C4-2B (cell line): ENCODE measurements at regions not wholly inside any gene's neighbourhood (a gene's known extent, or its start where the extent isn't known, plus 50 kb on each side); places are given as distances from the start of the nearest gene placed in this dataset.

Experiments
- H3K27ac ChIP-seq: fragments of 450-650 bp; 2 replicates; pipeline ENCODE4 v1.5.1; 2017
- ZFX ChIP-seq: fragments of 450-650 bp; IDR thresholded peaks from 2 replicates; pipeline ENCODE4 v1.6.1; 2017
- TF ChIP-seq, protein P1 (sequence below): fragments of 450-650 bp; conservative IDR thresholded peaks from 2 replicates; pipeline ENCODE4 v1.5.1; 2017; ENCODE audit warnings: mild to moderate bottlenecking

DNA sequence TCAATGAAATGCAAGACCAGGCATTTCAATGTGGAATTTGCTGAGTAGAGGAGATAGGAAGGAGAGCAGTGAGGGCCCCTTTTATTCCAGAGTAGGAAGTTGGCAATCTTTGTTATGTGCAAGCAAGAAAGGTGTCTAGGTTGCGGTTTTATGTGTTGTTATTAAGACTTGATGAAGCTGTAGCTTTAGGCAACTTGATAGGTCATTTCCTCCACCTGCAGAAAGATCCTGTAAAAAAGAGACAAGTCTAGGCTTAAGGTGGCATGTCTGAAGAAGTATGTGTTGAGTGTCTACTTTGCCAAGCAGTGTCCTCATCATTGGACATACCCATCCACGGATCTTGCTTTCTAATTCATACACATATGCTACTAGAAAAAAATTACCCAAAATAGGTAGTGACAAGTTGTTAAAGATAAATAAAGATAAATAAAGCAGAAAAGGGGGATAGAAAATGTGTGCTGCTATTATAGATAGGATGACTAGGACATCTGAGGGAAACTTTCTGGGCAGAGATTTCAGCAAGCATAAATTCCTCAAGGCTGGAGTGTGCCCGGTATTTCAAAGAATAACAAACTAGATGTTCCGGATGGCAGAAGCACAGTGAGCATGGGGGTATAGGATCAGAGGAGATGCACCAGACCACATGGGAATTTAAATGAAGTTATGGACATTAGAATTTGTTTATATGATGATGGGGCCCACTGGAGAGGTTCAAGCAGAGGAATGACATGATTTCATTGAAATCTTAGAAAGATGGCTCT is 335.0 kb downstream of the TGFB2 start:
- no peak overlapping the region for H3K27ac ChIP-seq
- TF ChIP-seq ZFX, result no peak
- TF ChIP-seq, protein P1, sequence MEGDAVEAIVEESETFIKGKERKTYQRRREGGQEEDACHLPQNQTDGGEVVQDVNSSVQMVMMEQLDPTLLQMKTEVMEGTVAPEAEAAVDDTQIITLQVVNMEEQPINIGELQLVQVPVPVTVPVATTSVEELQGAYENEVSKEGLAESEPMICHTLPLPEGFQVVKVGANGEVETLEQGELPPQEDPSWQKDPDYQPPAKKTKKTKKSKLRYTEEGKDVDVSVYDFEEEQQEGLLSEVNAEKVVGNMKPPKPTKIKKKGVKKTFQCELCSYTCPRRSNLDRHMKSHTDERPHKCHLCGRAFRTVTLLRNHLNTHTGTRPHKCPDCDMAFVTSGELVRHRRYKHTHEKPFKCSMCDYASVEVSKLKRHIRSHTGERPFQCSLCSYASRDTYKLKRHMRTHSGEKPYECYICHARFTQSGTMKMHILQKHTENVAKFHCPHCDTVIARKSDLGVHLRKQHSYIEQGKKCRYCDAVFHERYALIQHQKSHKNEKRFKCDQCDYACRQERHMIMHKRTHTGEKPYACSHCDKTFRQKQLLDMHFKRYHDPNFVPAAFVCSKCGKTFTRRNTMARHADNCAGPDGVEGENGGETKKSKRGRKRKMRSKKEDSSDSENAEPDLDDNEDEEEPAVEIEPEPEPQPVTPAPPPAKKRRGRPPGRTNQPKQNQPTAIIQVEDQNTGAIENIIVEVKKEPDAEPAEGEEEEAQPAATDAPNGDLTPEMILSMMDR, result no peak

DNA sequence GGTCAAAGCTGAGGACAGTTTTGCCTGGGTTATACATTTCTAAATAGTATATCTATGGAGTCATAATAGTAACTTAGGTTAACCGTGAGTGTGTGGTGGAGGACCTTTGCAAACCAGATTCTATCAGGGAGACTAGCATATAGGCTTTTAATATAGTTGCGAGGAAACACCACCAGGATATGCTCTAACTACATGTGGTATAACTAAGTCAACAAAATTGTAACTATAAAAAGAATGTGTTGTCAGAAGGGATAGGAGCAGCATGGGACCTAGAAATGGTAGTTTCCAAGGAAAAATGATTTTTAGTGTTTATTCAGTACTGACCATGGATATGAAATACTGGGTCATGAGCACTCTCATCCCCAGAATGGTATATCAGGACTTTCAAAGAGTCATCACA is 338.1 kb downstream of the TGFB2 start:
- TF ChIP-seq, protein P1, result peak; percentile 32
- no peak for TF ChIP-seq ZFX
- H3K27ac ChIP-seq, result no peak overlapping the region

DNA sequence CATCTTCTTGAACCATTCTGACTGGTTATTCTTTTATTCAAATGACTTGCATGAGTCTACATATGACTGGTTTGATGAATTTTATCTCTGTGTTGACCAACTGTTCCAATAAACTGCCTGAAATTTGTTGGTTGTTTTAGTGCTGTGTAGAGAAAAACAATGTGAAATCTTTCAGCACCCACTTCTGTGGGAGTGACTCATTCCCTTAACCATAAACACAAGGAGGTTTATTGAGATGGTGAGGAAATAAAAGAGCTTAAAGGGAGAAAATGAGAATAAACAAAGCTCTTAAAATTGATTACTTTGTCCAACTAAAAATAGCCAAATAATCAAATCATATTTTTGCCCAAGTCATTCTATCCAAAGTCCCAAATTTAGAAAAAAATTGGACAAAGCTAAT is 341.1 kb downstream of the TGFB2 start:
- TF ChIP-seq ZFX, result no peak
- TF ChIP-seq, protein P1, result no peak

DNA sequence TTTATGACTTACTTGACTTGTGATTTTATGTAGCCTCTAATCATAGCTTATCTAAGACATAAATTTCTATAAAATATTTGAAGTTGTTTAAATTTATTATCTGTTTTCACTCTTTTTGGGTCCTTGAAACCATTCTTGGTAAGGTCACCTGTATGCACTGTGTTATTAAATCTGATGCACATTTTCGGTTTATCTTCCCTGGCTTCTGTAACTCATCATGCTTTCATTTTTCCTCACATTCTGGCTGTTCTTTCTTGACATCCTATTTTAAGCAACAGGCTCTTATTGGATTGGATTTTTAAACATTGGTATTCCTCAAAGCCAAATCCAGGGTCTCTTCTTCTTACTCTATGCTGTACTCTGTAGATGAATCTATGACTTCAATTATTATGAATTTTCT is 341.6 kb downstream of the TGFB2 start:
- TF ChIP-seq, protein P1, result no peak
- no peak for TF ChIP-seq ZFX
- no peak overlapping the region for H3K27ac ChIP-seq

More for the DNA sequence above, 341.1 kb downstream of the TGFB2 start:
- no peak overlapping the region for H3K27ac ChIP-seq

DNA sequence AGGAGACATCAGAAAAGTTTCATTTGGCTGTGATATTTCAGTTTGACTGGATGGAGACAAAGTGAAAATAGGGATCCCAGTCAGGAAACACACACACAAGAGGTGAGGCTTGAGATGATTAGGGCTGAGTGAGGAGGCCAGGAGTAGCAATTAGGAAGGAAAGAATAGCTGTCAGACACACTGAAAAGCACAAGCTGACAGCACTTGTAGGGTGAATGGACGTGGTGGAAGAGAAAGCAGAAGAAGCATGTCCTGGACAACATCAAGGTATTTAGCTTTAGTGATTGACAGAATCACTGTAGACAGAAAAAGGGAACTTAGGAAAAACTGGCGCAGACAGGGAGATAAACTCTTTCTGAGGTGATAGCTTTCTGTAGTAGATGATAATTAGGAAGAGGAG is 347.7 kb downstream of the TGFB2 start:
- no peak overlapping the region for H3K27ac ChIP-seq
- TF ChIP-seq ZFX, result no peak
- TF ChIP-seq, protein P1, result no peak

DNA sequence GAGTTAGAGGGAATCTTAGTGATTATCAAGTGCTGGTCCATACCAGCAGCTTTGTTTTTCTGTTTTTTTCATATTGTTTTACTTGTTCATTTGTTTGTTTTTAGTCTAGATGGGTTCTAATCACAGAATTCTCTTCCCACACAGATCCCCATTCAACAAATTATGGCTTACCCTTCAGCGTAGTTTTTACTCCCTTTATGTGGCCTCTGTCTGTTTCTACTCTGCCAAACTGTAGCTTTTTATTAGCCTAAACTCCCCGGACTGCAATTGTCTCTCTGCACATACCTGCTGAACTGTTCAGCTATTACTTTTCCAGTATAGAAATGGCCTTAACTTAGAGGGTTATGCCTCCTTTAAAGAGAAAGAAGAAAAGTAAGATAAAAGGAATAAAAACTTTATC is 348.5 kb downstream of the TGFB2 start:
- TF ChIP-seq ZFX, result no peak
- TF ChIP-seq, protein P1, result no peak
- no peak overlapping the region for H3K27ac ChIP-seq

DNA sequence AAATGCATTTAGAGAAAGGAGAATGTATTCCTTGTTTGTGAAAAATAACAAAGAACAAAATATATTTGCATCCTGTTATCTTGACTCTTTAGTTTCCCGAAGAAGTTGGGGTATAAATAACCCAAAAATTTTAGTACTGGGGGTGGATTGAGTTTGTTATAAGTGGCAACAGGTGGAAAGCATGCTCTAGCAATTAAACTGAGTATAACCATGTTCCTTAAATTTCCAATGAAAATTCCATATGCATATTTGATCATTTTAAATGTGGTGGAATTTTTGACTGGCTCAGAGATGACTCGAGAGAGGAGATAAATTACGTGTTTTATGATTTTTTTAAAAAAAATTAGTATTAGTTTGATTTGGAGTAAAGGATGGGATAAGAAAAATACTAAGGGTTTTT is 348.9 kb downstream of the TGFB2 start:
- no peak for TF ChIP-seq ZFX
- TF ChIP-seq, protein P1, result no peak
- no peak overlapping the region for H3K27ac ChIP-seq
